IMR-90 (cell line): ENCODE measurements at regions not wholly inside any gene's neighbourhood (a gene's known extent, or its start where the extent isn't known, plus 50 kb on each side); places are given as distances from the start of the nearest gene placed in this dataset.
A peak's percentile ranks its signal among the peaks of the same experiment; 100 is the strongest.

ENCODE experiments used
- ATAC-seq: fragments of 200-7000 bp; cut with Tn5 transposase; 2 replicates; pipeline ENCODE4 v1.9.1; 2020; ENCODE audit warnings: low read depth, mild to moderate bottlenecking, moderate library complexity
- BruUV-seq: library from RNA; stranded (reverse); fragments of 400-500 nt; replicated peaks from 2 replicates; lab custom pipeline; 2021; lab: Mats Ljungman, UMichigan
- CTCF ChIA-PET: fragments of 300-600 bp; formaldehyde crosslinking; extraction: SDS; loops from one replicate; lab custom pipeline; 2021; ENCODE audit warnings: antibody characterized with exemption; lab: Yijun Ruan, JAX
- POLR2A ChIA-PET: fragments of 300-600 bp; sonication (Branson Sonifier 250); formaldehyde crosslinking; loops from one replicate; lab custom pipeline; 2022; ENCODE audit warnings: antibody characterized with exemption; ENCODE audit not compliant: unreplicated experiment; lab: Charles Lee
- DNase-seq: peaks from one replicate; pipeline ENCODE4 v3.0.0; 2013
- H2AFZ ChIP-seq: replicated peaks from 2 replicates; pipeline ENCODE3; 2013; ENCODE audit warnings: low read length, mild to moderate bottlenecking; ENCODE audit not compliant: poor library complexity
- H2AK5ac ChIP-seq: 2 replicates; pipeline ENCODE4 v1.6.1; 2013; ENCODE audit warnings: low read depth, low read length, inconsistent platforms
- H2AK9ac ChIP-seq: replicated peaks from 2 replicates; pipeline ENCODE3; 2013; ENCODE audit warnings: mild to moderate bottlenecking, low read depth, low read length, moderate library complexity; ENCODE audit not compliant: poor library complexity
- H2BK120ac ChIP-seq: 2 replicates; pipeline ENCODE4 v1.6.1; 2013; ENCODE audit warnings: low read depth, low read length, inconsistent platforms
- H2BK15ac ChIP-seq: 3 replicates; pipeline ENCODE4 v1.6.1; 2013; ENCODE audit warnings: low read depth, low read length, inconsistent platforms
- H2BK20ac ChIP-seq: 2 replicates; pipeline ENCODE4 v1.6.1; 2013; ENCODE audit warnings: low read depth, mild to moderate bottlenecking, inconsistent platforms, low read length, moderate library complexity
- H2BK5ac ChIP-seq: 2 replicates; pipeline ENCODE4 v1.6.1; 2013; ENCODE audit warnings: mild to moderate bottlenecking, low read depth, low read length, inconsistent platforms; ENCODE audit not compliant: poor library complexity, severe bottlenecking
- H3K14ac ChIP-seq: replicated peaks from 2 replicates; pipeline ENCODE4 v1.6.1; 2013; ENCODE audit warnings: low read depth, low read length, inconsistent platforms
- H3K18ac ChIP-seq: 2 replicates; pipeline ENCODE4 v1.6.1; 2013; ENCODE audit warnings: low read depth, low read length, control low read depth
- H3K23ac ChIP-seq: 2 replicates; pipeline ENCODE4 v1.6.1; 2013; ENCODE audit warnings: low read depth, low read length, inconsistent platforms
- H3K27ac ChIP-seq: 2 replicates; pipeline ENCODE4 v1.5.1; 2013; ENCODE audit warnings: mild to moderate bottlenecking, control low read depth, low read length; ENCODE audit not compliant: insufficient read depth
- H3K27me3 ChIP-seq: 2 replicates; pipeline ENCODE4 v1.6.1; 2013; ENCODE audit warnings: low read length; ENCODE audit not compliant: control insufficient read depth, insufficient read depth
- H3K36me3 ChIP-seq: 2 replicates; pipeline ENCODE4 v1.6.1; 2013; ENCODE audit warnings: low read length, mixed read lengths; ENCODE audit not compliant: control insufficient read depth, insufficient read depth
- H3K4ac ChIP-seq: 2 replicates; pipeline ENCODE4 v1.6.1; 2013; ENCODE audit warnings: low read depth, low read length, inconsistent platforms
- H3K4me1 ChIP-seq: 2 replicates; pipeline ENCODE4 v1.6.1; 2013; ENCODE audit warnings: low read length, mixed read lengths; ENCODE audit not compliant: control insufficient read depth, insufficient read depth
- H3K4me2 ChIP-seq: 2 replicates; pipeline ENCODE4 v1.6.1; 2013; ENCODE audit warnings: low read depth, mild to moderate bottlenecking, control low read depth, low read length, moderate library complexity
- H3K4me3 ChIP-seq: 2 replicates; pipeline ENCODE4 v1.5.1; 2013; ENCODE audit warnings: low read depth, mild to moderate bottlenecking, control low read depth, low read length, moderate library complexity; ENCODE audit not compliant: insufficient read depth
- H3K56ac ChIP-seq: 2 replicates; pipeline ENCODE4 v1.6.1; 2013; ENCODE audit warnings: low read length, inconsistent platforms; ENCODE audit not compliant: insufficient read depth; ENCODE audit errors: extremely low read depth
- H3K79me1 ChIP-seq, 2 experiments: 2 replicates each; pipeline ENCODE4 v1.6.1; 2013; ENCODE audit warnings: low read length in 2 of 2, inconsistent platforms in 1 of 2, low read depth in 1 of 2
- H3K9ac ChIP-seq: 2 replicates; pipeline ENCODE4 v1.6.1; 2013; ENCODE audit warnings: low read depth, low read length, control low read depth
- H3K9me1 ChIP-seq: 2 replicates; pipeline ENCODE4 v1.6.1; 2013; ENCODE audit warnings: low read length, inconsistent platforms; ENCODE audit not compliant: insufficient read depth
- H3K9me3 ChIP-seq: 2 replicates; pipeline ENCODE4 v1.6.1; 2013; ENCODE audit warnings: low read length; ENCODE audit not compliant: control insufficient read depth, insufficient read depth
- H4K20me1 ChIP-seq: 2 replicates; pipeline ENCODE4 v1.6.1; 2013; ENCODE audit warnings: low read length, inconsistent platforms; ENCODE audit not compliant: insufficient read depth
- H4K5ac ChIP-seq: 2 replicates; pipeline ENCODE4 v1.6.1; 2013; ENCODE audit warnings: mild to moderate bottlenecking, low read depth, low read length, control low read depth
- H4K8ac ChIP-seq, 2 experiments: 2 replicates each; pipeline ENCODE4 v1.6.1; 2013; ENCODE audit warnings: low read depth in 2 of 2, low read length in 2 of 2, control low read depth in 1 of 2, inconsistent platforms in 1 of 2
- H4K91ac ChIP-seq: 2 replicates; pipeline ENCODE4 v1.6.1; 2013; ENCODE audit warnings: low read depth, low read length, inconsistent platforms; ENCODE audit not compliant: insufficient read depth
- CEBPB ChIP-seq: IDR thresholded peaks from 2 replicates; pipeline ENCODE4 v1.6.1; 2012; ENCODE audit warnings: low read depth, low read length, improper control_type of control experiment
- ELK1 ChIP-seq: fragments of 150-350 bp; IDR thresholded peaks from 2 replicates; pipeline ENCODE4 v1.6.1; 2016; ENCODE audit warnings: low read depth, mild to moderate bottlenecking, low read length, moderate library complexity, borderline replicate concordance
- NFE2L2 ChIP-seq: fragments of 150-350 bp; IDR thresholded peaks from 2 replicates; pipeline ENCODE4 v1.6.1; 2016; ENCODE audit warnings: low read depth, mild to moderate bottlenecking, low read length
- WGBS, 2 experiments: methylation state at CpG; one replicate each; pipeline versions ENCODE4 v1.1.5 to v1.1.7; 2013; ENCODE audit warnings: missing lambda C conversion rate in 2 of 2; ENCODE audit not compliant: insufficient read length in 1 of 2; ENCODE audit errors: extremely low coverage in 2 of 2; 5-methylcytosine and 5-hydroxymethylcytosine counted together
- dilution Hi-C: fragments of 300-500 bp; cut with HindIII; formaldehyde crosslinking; loops from one replicate; pipeline ENCODE4 v1.14.3; 2018; ENCODE audit warnings: low sequenced_read_pairs; ENCODE audit not compliant: unreplicated experiment
- in situ Hi-C: fragments of 300-500 bp; cut with MboI; formaldehyde crosslinking; loops from 3 replicates; pipeline ENCODE4 v1.14.3; 2019; ENCODE audit warnings: low sequenced_read_pairs, inconsistent platforms, mixed read lengths
- intact Hi-C: fragments of 100-400 bp; cut with micrococcal nuclease; formaldehyde crosslinking; loops from 2 replicates; pipeline ENCODE4 v1.10.0; 2022

- no peak overlapping the region for H3K9ac ChIP-seq
- H3K4ac ChIP-seq, result no peak overlapping the region
- no TSS peak for BruUV-seq
- no peak overlapping the region for H3K23ac ChIP-seq
- dilution Hi-C loops, result no loop called here
- no peak overlapping the region for H2AK9ac ChIP-seq
- no peak for DNase-seq
- ChIA-PET POLR2A (no interaction called here), CTCF (no interaction called here)
- H3K9me1 ChIP-seq, result no peaks in the 10 kb centered on the region
- intact Hi-C loops, result no loop called here
- H4K20me1 ChIP-seq, result no peaks in the 10 kb centered on the region
- H3K4me3 ChIP-seq, result no peak overlapping the region
- no peak overlapping the region for H3K18ac ChIP-seq
- H3K27me3 ChIP-seq, result peaks cover 10% of the 10 kb centered on the region
- no peak overlapping the region for H4K8ac ChIP-seq
- no peak overlapping the region for H2BK20ac ChIP-seq
- H2AK5ac ChIP-seq, result no peak overlapping the region
- no peaks in the 10 kb centered on the region for H3K36me3 ChIP-seq
- no peak overlapping the region for H2BK120ac ChIP-seq
- H3K79me1 ChIP-seq, result no peaks in the 10 kb centered on the region
- no peak overlapping the region for H3K27ac ChIP-seq
- WGBS, 2 experiments, result 60% methylated on average over 1 of the region's 6 CpGs; no CpG with 5 or more reads in 1 of the 2 experiments
- no peak overlapping the region for H3K14ac ChIP-seq
- no peak overlapping the region for H3K56ac ChIP-seq
- TF ChIP-seq ELK1 (no peak), CEBPB (peak; percentile 73), NFE2L2 (no peak)
- H3K4me2 ChIP-seq, result no peak overlapping the region
- H2BK5ac ChIP-seq, result no peak overlapping the region
- ATAC-seq, result no peak
- no peaks in the 10 kb centered on the region for H3K4me1 ChIP-seq
- 0 out of 2 replicates have a peak, but pooled peaks cover 2% of the 10 kb centered on the region for H3K9me3 ChIP-seq
- in situ Hi-C loops, result no loop called here
- H4K91ac ChIP-seq, result no peak overlapping the region
- no peak overlapping the region for H2BK15ac ChIP-seq
- no peak overlapping the region for H4K5ac ChIP-seq
- no peak overlapping the region for H2AFZ ChIP-seq
These were observed 124.9 kb downstream of the ABCC12 start for GRCh38 chr16:48030926-48031325.
